RPMI7951 (cell line): ENCODE measurements at regions not wholly inside any gene's neighbourhood (a gene's known extent, or its start where the extent isn't known, plus 50 kb on each side); places are given as distances from the start of the nearest gene placed in this dataset.

Experiments used
- DNase-seq: peaks from one replicate; pipeline ENCODE4 v3.0.0-alpha.2; 2012; ENCODE audit warnings: low read depth

- no peak for DNase-seq
These were observed 268.7 kb downstream of the ALG10 start for GRCh38 chr12:34291001-34291400.

GRCh38 chr12:34291426-34291901, 269.2 kb downstream of the ALG10 start:
- DNase-seq: no peak

DNA sequence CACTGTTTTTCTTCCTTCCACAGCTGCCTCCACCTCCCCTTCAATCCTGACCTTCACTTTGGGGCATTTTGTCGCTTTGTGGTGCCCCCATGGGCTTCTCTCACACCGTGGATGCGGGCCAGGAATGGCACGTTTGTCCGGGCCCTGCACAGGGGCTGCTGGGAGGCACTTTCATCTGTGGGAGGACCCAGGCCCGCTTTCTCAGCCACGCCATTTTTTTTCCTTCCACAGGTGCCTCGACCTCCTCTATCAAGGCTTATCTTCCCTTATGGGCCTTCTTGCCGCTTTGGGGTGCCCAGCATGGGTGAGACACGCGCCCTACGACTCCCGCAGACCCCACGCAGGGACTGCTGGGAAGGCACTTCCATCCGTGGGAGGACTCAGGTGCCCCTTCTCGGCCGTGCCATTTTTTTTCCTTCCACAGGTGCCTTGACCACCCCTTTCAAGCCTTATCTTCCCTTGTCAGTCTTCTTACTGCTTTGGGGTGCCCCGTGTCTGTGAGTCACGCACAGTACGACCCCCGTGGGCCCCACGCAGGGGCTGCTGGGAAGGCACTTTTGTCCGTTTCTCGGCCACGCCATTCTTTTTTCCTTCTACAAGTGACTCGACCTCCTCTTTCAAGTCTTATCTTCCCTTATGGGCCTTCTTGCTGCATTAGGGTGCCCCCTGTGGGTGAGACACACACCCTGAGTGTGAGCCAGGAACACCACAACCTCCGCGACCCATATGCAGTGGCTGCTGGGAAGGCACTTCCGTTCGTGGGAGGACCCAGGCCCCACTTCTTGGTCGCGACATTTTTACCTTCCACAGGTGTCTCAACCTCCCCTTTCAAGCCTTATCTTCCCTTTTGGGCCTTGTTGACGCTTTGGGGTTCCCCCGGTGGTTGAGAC, 270.7 kb downstream of the ALG10 start:
- DNase-seq: peak; percentile 15

GRCh38 chr12:34294137-34294536, 271.8 kb downstream of the ALG10 start:
- no peak for DNase-seq

DNA sequence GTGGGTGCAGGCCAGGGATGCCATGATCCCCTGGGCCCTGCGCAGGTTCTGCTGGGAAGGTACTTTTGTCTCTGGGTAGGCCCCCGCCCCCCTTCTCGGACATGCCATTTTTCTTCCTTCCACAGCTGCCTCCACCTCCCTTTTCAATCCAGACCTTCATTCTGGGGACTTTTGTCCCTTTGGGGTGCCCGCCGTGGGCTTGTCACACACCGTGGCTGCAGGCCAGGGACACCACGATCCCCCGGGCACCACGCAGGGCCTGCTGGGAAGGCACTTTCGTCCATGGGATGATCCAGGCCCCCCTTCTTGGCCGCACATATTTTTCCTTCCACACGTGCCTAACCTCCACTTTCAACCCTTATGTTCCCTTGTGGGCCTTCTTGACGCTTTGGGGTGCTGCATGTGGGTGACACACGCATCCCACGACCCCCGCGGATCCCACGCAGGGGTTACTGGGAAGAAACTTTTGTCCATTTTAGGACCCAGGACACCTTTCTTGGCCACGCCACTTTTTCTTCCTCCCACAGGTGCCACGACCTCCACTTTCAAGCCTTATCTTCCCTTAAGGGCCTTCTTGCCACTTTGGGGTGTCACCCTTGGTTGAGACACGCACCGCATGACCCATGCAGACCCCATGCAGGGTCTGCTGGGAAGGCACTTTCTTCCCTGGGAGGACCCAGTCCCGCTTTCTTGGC, 272.5 kb downstream of the ALG10 start:
- no peak for DNase-seq

DNA sequence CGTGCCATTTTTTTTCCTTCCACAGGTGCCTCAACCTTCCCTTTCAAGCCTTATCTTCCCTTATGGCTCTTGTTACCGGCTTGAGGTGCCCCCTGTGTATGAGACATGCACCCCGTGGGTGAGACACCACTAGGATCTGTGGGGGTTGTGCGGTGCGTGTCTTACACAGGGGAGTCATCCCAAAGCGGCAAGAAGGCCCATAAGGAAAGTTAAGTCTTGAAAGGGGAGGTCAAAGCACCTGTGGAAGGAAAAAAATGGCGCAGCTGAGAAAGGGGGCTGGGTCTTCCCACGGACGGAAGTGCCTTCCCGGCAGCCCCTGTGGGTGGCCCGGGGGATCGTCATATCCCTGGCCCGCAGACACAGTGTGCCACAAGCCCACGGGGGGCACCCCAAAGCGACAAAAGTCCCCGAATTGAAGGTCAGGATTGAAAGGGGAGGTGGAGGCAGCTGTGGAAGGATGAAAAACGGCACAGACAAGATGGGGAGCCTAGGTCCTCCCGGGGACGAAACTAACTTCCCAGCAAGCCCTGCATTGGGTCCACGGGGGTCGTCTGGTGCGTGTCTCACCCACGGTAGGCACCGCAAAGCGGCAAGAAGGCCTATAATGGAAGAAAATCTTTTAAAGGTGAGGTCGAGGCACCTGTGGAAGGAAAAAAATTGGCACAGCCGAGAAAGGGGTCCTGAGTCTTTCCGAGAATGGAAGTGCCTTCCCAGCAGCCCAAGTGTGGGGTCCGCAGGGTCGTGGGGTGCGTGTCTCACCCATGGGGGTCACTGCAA, 273.3 kb downstream of the ALG10 start:
- no peak for DNase-seq

- no peak for DNase-seq
These were observed 274.1 kb downstream of the ALG10 start for GRCh38 chr12:34296143-34297041.

GRCh38 chr12:34297126-34297789, 275.0 kb downstream of the ALG10 start:
- DNase-seq: no peak

GRCh38 chr12:34297790-34298164, 275.5 kb downstream of the ALG10 start:
- DNase-seq: no peak

DNA sequence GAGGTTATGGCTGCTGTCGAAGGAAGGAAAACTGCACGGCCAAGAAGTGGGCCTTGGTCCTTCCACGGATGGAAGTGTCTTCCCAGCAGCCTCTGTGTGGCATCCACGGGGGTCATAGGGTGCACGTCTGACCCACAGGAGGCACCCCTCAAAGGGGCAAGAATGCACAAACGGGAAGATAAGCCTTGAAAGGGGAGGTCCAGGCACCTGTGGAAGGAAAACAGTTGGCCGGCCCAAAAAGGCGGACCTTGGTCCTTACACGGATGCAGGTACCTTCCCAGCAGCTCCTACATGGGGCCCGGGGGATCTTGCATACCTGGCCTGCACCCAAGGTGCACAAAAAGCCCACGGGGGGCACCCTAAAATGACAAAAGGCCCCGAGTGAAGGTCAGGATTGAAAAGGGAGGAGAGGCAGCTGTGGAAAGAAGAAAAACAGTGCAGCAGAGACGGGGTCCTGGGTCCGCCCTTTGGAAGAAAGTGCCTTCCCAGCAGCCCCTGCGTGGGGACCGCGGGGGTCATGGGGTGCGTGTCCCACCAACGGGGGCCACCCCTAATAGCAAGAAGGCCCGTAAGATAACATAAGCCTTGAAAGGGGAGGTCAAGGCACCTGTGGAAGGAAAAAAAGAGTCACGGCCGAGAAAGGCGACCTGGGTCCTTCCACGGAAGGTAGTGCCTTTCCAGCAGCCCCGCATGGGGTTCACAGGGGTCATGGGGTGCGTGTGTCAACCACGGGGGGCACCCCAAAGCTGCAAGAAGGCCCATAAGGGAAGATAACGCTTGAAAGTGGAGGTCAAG, 276.1 kb downstream of the ALG10 start:
- DNase-seq: no peak

DNA sequence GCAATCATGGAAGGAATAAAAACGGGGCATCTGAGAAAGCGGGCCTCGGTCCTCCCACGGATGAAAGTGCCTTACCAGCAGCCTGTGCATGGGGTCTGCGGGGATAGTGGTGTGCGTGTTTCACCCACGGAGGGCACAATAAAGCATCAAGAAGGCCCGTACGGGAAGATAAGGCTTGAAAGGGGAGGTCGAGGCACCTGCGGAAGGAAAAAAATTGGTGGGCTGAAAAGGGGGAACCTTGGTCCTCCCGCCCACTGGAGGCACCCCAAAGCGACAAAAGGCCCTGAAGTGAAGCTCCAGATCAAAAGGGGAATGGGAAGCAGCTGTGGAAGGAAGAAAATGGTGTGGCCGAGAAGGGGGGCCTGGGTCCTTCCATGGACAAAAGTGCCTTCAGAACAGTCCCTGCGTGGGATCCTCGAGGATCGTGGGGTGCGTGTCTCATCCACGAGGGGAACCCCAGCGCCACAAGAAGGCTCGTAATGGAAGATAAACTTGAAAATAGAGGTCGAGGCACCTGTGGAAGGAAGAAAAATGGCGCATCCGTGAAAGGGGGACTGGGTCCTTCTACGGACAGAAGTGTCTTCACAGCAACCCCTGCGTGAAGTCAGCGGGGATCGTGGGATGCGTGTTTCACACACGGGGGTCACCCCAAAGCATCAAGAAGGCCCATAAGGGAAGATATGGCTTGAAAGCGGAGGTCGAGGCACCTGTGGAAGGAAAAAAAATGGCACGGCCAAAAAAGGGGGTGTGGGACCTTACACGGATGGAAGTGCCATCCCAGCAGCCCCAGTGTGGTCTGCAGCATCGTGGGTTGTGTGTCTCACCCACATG, 276.9 kb downstream of the ALG10 start:
- no peak for DNase-seq

GRCh38 chr12:34299802-34300193, 277.5 kb downstream of the ALG10 start:
- DNase-seq: no peak

- DNase-seq: no peak
These were observed 278.3 kb downstream of the ALG10 start for GRCh38 chr12:34300376-34301250.

DNA sequence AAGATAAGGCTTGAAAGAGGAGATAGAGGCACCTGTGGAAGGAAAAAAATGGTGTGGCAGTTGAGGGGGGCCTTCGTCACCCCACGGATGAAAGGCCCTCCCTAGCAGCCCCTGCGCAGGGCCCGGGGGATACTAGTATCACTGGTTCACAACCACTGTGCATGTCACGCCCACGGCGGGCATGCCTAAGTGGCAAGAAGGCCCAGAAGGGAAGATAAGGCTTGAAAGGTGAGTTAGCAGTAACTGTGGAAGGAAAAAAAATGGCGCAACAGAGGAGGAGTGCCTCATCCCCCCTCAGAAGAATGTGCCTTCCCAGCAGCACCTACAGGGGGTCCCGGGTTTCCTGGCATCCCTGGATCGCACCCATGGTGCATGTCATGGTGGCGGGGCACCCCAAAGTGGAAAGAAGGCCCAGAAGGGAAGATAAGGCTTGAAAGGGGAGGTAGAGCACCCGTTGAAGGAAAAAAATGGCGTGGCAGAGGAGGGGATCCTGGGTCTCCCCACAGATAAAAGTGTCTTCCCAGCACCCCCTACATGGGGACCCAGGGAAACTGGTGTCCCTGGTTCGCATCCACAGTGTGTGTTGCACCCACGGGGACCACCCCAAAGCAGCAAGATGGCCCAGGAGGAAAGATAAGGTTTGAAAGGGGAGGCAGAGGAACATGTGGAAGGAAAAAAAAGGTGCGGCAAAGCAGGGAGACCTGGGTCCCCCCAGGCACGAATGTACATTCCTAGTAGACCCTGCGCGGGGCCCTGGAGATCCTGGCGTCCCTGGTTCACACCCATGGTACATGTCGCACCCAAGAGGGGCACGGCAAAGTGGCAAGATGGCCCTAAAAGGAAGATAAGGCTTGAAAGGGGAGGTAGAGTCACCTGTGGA, 279.2 kb downstream of the ALG10 start:
- DNase-seq: no peak

DNA sequence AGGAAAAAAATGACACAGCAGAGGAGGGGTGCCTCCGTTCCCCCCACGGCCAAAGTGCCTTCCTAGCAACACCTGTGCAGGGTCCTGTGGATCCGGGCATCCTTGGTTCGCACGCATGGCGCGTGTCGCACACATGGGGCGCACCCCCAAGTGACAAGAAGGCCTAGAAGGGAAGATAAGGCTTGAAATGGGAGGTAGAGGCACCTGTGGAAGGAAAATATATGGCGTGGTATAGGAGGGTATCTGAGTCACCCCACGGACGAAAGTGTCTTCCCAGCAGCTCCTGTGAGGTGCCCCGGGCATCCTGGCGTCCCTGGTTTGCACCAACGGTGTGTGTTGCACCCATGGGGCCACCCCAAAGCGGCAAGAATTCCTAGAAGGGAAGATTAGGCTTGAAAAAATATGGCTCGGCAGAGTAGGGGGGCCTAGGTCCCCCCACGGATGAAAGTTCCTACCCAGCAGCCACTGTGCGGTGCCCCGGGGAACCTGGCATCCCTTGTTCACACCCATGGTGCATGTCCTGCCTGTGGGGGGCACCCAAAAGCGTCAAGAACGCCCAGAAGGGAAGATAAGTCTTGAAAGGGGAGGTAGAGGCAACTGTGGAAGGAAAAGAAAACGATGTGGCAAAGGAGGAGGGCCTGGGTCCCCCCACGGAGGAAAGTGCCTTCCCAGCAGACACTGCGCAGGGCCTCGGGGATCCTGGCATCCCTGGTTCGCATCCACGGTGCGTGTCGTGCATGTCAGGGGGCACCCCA, 280.0 kb downstream of the ALG10 start:
- no peak for DNase-seq
